Kidney epithelial cell (primary cell): ENCODE measurements at regions not wholly inside any gene's neighbourhood (a gene's known extent, or its start where the extent isn't known, plus 50 kb on each side); places are given as distances from the start of the nearest gene placed in this dataset.
A peak's percentile ranks its signal among the peaks of the same experiment; 100 is the strongest.

Experiments
- DNase-seq: peaks from one replicate; pipeline ENCODE4 v3.0.0-alpha.2; 2010; ENCODE audit warnings: low read depth
- H3K27me3 ChIP-seq: 2 replicates; pipeline ENCODE4 v1.6.0; 2011; ENCODE audit warnings: low read length; ENCODE audit not compliant: control insufficient read depth, insufficient read depth
- H3K36me3 ChIP-seq: 2 replicates; pipeline ENCODE4 v1.5.1; 2011; ENCODE audit warnings: low read length; ENCODE audit not compliant: control insufficient read depth, insufficient read depth
- H3K4me3 ChIP-seq: 2 replicates; pipeline ENCODE4 v1.5.1; 2011; ENCODE audit warnings: low read depth, mild to moderate bottlenecking, control low read depth, low read length
- CTCF ChIP-seq: IDR thresholded peaks from 2 replicates; pipeline ENCODE4 v1.5.1; 2011; ENCODE audit warnings: mild to moderate bottlenecking, moderate library complexity, low read length, control low read depth, inconsistent platforms; ENCODE audit not compliant: insufficient read depth, poor library complexity, severe bottlenecking

- TF ChIP-seq CTCF: no peak
- DNase-seq: no peak
- Histone ChIP-seq H3K27me3 (no peaks in the 10 kb centered on the region), H3K36me3 (no peaks in the 10 kb centered on the region), H3K4me3 (no peak overlapping the region)
Observed at GRCh38 chr6:99178168-99178567, 171.3 kb downstream of the FAXC start.

- H3K36me3 ChIP-seq: no peaks in the 10 kb centered on the region
- TF ChIP-seq CTCF: no peak
- DNase-seq: no peak
- no peak overlapping the region for H3K4me3 ChIP-seq
- H3K27me3 ChIP-seq: no peaks in the 10 kb centered on the region
Observed at GRCh38 chr6:99177736-99178135, 171.7 kb downstream of the FAXC start.

GRCh38 chr6:99165838-99166237 is 183.6 kb downstream of the FAXC start:
- H3K4me3 ChIP-seq: no peak overlapping the region
- no peak for TF ChIP-seq CTCF
- no peak for DNase-seq
- no peaks in the 10 kb centered on the region for H3K27me3 ChIP-seq
- H3K36me3 ChIP-seq: no peaks in the 10 kb centered on the region

- DNase-seq: no peak
- no peaks in the 10 kb centered on the region for H3K36me3 ChIP-seq
- no peak for TF ChIP-seq CTCF
- no peak overlapping the region for H3K4me3 ChIP-seq
- H3K27me3 ChIP-seq: no peaks in the 10 kb centered on the region
Observed at GRCh38 chr6:99152347-99152643, 197.2 kb downstream of the FAXC start.

- no peaks in the 10 kb centered on the region for H3K27me3 ChIP-seq
- peak; percentile 72 for TF ChIP-seq CTCF
- peak; percentile 14 for DNase-seq
- H3K36me3 ChIP-seq: no peaks in the 10 kb centered on the region
- no peak overlapping the region for H3K4me3 ChIP-seq
Observed at GRCh38 chr6:99151634-99152346, 197.7 kb downstream of the FAXC start.

GRCh38 chr6:99148761-99149160 is 200.7 kb downstream of the FAXC start:
- Histone ChIP-seq H3K4me3 (no peak overlapping the region), H3K27me3 (no peaks in the 10 kb centered on the region), H3K36me3 (no peaks in the 10 kb centered on the region)
- DNase-seq: no peak
- no peak for TF ChIP-seq CTCF
